GM12874 (cell line): ENCODE measurements at regions not wholly inside any gene's neighbourhood (a gene's known extent, or its start where the extent isn't known, plus 50 kb on each side); places are given as distances from the start of the nearest gene placed in this dataset.

ENCODE experiments used
- TF ChIP-seq, protein P1 (sequence below): IDR thresholded peaks from 2 replicates; pipeline ENCODE4 v1.5.1; 2011; ENCODE audit warnings: low read depth, mild to moderate bottlenecking, control low read depth, low read length, moderate library complexity; ENCODE audit not compliant: insufficient read depth

DNA sequence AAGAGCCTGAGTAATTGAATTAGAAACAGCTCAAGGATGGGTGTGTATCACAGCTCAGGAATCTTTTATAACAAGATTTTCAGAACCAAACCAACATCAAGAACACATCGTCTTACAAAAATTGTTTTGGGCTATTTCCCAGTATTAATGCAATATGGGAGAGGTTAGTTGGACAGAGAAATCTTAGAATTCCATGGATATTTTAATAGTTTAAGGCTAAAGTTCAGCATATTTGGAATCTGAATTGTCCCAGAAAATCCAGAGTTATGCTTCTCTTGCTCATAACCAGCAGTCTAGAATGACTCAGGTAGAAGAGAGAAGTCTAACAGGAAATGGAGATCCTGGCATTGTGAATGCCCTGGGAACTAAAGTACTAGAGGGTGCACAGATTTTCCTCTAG lies 74.6 kb downstream of the ADM start:
- TF ChIP-seq, protein P1, sequence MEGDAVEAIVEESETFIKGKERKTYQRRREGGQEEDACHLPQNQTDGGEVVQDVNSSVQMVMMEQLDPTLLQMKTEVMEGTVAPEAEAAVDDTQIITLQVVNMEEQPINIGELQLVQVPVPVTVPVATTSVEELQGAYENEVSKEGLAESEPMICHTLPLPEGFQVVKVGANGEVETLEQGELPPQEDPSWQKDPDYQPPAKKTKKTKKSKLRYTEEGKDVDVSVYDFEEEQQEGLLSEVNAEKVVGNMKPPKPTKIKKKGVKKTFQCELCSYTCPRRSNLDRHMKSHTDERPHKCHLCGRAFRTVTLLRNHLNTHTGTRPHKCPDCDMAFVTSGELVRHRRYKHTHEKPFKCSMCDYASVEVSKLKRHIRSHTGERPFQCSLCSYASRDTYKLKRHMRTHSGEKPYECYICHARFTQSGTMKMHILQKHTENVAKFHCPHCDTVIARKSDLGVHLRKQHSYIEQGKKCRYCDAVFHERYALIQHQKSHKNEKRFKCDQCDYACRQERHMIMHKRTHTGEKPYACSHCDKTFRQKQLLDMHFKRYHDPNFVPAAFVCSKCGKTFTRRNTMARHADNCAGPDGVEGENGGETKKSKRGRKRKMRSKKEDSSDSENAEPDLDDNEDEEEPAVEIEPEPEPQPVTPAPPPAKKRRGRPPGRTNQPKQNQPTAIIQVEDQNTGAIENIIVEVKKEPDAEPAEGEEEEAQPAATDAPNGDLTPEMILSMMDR, result no peak

DNA sequence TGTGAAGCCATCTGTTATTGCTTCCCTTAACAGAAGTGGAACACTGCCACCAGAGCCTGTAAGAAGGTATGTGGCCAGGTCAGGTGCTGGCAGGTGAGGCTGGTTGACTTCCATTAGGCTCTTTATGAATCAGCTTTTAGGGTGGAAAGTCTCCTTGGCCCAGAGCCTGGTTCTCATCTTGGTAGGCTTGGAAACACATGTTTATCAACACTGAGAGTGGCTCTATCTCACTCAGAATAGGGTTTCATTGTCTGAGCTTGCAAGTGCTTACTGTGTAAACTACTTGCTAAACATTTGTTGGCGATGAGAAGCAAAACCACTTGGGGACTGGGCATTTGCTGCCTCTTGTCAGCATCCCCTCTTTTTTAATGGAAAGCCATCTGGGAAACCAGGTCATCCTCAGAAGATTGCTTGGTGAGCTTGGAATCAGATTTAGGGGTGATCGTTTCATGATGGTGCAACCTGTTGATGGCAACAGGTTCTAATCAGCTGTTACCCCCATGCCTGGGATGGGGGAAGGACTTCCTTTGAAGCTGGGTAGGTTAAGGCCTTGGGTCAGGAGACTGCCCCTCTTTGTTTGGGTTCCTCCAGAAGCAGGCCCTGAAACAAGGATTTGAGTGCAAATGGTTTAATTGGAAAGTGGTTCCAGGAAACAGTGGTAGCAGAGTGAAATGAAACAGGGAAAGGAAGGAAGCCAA lies 75.0 kb upstream of the AMPD3 start:
- TF ChIP-seq, protein P1, result no peak

DNA sequence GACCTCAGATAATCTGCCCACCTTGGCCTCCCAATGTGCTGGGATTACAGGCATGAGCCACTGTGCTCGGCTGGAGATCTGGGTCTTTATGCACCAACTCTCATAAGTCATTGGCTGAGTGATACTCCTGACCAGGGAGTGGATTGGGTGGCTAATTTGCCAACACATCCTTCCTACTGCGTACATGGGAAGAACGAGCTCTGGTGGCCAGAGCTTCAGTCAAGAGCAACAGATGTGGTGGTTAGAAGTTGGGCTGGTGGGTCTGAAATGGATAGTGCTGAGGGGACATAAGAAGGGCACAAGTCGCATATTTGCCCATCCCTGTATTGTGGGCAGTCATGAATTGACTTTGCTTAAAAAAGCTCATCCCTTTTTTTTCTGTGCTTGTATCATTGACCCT lies 74.1 kb upstream of the AMPD3 start:
- TF ChIP-seq, protein P1, result no peak

DNA sequence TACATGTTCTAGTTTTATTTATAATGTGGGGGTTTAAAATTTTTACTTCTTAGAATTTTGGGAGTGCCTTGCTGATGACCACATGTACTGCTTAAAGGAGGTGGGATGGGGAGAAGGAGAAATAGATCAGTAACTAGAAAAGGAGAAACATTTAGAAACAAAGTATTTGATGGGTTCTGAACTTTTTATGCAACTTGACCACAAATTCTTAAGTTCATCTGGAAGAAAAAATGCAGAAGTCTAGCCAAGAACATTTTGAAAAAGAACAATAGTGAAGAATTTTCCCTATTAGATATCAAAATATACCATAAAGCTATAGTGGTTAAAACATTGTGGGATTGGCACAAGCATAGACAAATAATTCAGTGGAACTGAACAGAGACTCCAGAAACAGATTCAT lies 73.3 kb upstream of the AMPD3 start:
- TF ChIP-seq, protein P1, result no peak

DNA sequence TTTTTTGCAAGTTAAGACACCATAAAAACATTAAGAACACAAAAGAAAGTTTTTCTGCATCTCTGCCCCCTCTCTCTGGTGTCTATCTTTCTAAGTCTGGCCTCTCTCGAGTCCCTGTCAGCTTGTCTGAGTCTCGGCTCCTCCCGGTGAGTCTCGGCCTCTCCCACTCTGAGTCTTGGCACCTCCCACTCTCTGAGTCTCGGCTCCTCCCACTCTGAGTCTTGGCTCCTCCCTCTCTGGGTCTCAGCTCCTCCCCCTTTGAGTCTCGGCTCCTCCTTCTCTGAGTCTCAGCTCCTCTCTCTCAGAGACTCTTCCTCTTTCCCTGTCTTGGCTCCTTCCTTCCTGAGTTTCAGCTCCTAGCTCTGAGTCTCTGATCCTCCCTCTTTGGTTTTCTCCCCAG lies 72.5 kb upstream of the AMPD3 start:
- TF ChIP-seq, protein P1, result no peak

DNA sequence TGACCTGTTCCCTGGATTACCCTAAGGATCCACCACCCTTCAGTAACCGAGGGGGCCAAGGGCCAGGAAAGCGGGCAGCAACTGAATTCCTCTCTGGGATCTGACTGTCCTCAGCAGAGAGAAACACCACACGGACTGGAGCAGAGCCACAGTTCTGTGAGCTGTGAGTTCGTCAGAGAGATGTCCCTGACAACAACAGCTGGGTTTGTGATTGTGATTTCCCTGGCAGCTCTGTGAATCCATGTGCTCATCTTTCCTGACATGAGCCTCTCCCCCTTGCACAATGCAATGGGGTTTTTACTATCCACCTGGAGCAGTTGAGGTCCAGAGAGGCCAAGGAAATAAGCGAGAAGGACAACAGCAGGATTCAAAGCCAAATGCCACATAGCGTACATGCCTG lies 69.4 kb upstream of the AMPD3 start:
- TF ChIP-seq, protein P1, result no peak

DNA sequence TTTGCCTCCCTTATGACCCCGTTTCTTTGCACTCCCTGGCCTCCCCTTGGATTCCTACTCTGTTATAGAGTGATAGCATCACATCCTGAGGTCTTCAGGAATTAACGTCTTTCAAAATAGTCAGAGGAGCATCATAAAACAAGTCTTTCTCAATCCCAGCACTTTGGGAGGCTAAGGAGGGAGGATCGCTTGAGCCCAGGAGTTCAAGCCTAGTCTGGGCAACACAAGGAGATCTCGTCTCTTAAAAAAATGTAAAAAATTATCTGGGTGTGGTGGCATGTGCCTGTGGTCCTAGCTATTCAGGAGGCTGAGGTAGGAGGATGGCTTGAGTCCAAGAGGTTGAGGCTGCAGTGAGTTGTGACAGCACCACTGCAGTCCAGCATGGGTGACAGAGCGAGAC lies 68.7 kb upstream of the AMPD3 start:
- TF ChIP-seq, protein P1, result no peak

DNA sequence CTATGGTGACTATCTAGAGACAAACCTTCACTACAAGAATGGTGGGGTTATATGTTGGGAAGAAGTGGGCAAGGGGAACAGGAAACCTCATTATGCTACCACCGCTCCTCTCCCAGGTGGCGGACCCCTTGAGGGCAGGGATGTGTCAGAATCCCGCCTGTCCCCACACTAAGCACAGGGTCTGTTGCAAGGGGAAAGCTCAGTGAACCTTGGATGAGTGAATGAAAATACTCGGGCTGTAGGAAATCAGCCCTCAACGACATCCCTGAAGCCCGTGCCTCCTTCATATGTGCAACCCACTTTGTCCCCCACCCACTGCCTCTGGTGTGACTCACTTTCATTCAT lies 68.2 kb upstream of the AMPD3 start:
- TF ChIP-seq, protein P1, result no peak
